Urinary bladder (tissue), 4 donors: ENCODE measurements at regions not wholly inside any gene's neighbourhood (a gene's known extent, or its start where the extent isn't known, plus 50 kb on each side); places are given as distances from the start of the nearest gene placed in this dataset. TPM values are rescaled to one million over a fixed set of nuclear protein-coding genes. Genes with fewer than 3 reads are reported as not detected.

Experiments
- DNase-seq: peaks from one replicate; pipeline ENCODE4 v3.0.0-alpha.2; 2015; ENCODE audit errors: extremely low spot score
- H3K27ac ChIP-seq: one replicate; pipeline ENCODE4 v1.5.1; 2013; ENCODE audit warnings: low read depth, mild to moderate bottlenecking, moderate library complexity
- H3K36me3 ChIP-seq: one replicate; pipeline ENCODE4 v1.6.1; 2013; ENCODE audit warnings: mild to moderate bottlenecking, moderate library complexity; ENCODE audit not compliant: insufficient read depth
- H3K4me1 ChIP-seq: one replicate; pipeline ENCODE4 v1.6.1; 2013; ENCODE audit warnings: mild to moderate bottlenecking, moderate library complexity; ENCODE audit not compliant: insufficient read depth
- H3K4me3 ChIP-seq: one replicate; pipeline ENCODE4 v1.5.1; 2013; ENCODE audit warnings: low read depth, low read length
- WGBS: extraction: QIAGEN DNeasy Blood & Tissue Kit; methylation state at CpG from one replicate; pipeline ENCODE4 v1.1.7; 2013; 5-methylcytosine and 5-hydroxymethylcytosine counted together
- small RNA-seq: library from RNA; depleted of rRNA; stranded (forward); fragments of <200 nt; gene quantifications from one replicate; pipeline ENCODE3, GENCODE V24; 2014
- donor health status: healthy with polysubstance abuse.
- donor health status: healthy.

- no peaks in the 10 kb centered on the region for H3K36me3 ChIP-seq
- no peaks in the 10 kb centered on the region for H3K4me1 ChIP-seq
- 64% methylated on average over 8 of the region's 8 CpGs for WGBS
- H3K27ac ChIP-seq, result no peak overlapping the region
- DNase-seq, result no peak
- peak overlapping the region; percentile 36 for H3K4me3 ChIP-seq
These were observed 55.6 kb upstream of the FOXC1 start for GRCh38 chr6:1554141-1554475.

- DNase-seq, result no peak
- 16% methylated on average over 46 of the region's 46 CpGs for WGBS
- H3K27ac ChIP-seq, result no peak overlapping the region
- H3K36me3 ChIP-seq, result no peaks in the 10 kb centered on the region
- H3K4me3 ChIP-seq, result peak overlapping the region; percentile 36
- H3K4me1 ChIP-seq, result no peaks in the 10 kb centered on the region
These were observed 55.0 kb upstream of the FOXC1 start for GRCh38 chr6:1554476-1555310.

- no peak overlapping the region for H3K4me3 ChIP-seq
- no peak overlapping the region for H3K27ac ChIP-seq
- H3K4me1 ChIP-seq, result no peaks in the 10 kb centered on the region
- no peaks in the 10 kb centered on the region for H3K36me3 ChIP-seq
- no peak for DNase-seq
- WGBS, result 73% methylated on average over 11 of the region's 11 CpGs
These were observed 51.3 kb upstream of the FOXC1 start for GRCh38 chr6:1558388-1558787.

Small RNAs in the stretch of these regions (small RNA-seq; reads per million reads assigned to genes)
- not detected for gene RN7SL352P
